H1 (cell line): ENCODE measurements at regions not wholly inside any gene's neighbourhood (a gene's known extent, or its start where the extent isn't known, plus 50 kb on each side); places are given as distances from the start of the nearest gene placed in this dataset.

Source experiments
- CTCF ChIA-PET: fragments of 300-600 bp; sonication (Branson Sonifier 250); formaldehyde crosslinking; loops from one replicate; lab custom pipeline; 2021; ENCODE audit not compliant: partially characterized antibody; lab: Charles Lee
- POLR2A ChIA-PET: fragments of 300-600 bp; sonication (Branson Sonifier 250); formaldehyde crosslinking; loops from one replicate; lab custom pipeline; 2021; ENCODE audit warnings: inconsistent platforms; ENCODE audit not compliant: partially characterized antibody; lab: Charles Lee
- DNase-seq, 2 experiments: peaks; one replicate each; pipeline versions ENCODE4 v3.0.0 to v3.0.0-alpha.2; 2010 to 2022; ENCODE audit warnings: low spot score in 2 of 2, low read depth in 1 of 2, mixed read lengths in 1 of 2
- FAIRE-seq: peaks from 2 replicates; lab custom pipeline; 2011; peaks lifted over from hg19 to GRCh38; lab: Jason Lieb, UNC
- H2AFZ ChIP-seq: 2 replicates; pipeline ENCODE4 v1.8.1; 2012; ENCODE audit warnings: low read length, inconsistent platforms
- H2AK5ac ChIP-seq: 2 replicates; pipeline ENCODE4 v1.6.1; 2013; ENCODE audit warnings: low read depth, low read length
- H2BK120ac ChIP-seq: replicated peaks from 2 replicates; pipeline ENCODE3; 2013; ENCODE audit warnings: low read depth, low read length, inconsistent platforms
- H2BK12ac ChIP-seq: 2 replicates; pipeline ENCODE4 v1.6.1; 2013; ENCODE audit warnings: low read depth, low read length
- H2BK15ac ChIP-seq: 2 replicates; pipeline ENCODE4 v1.6.1; 2013; ENCODE audit warnings: low read length
- H2BK20ac ChIP-seq: 2 replicates; pipeline ENCODE4 v1.6.1; 2013; ENCODE audit warnings: low read length
- H2BK5ac ChIP-seq: 2 replicates; pipeline ENCODE4 v1.6.1; 2013; ENCODE audit warnings: low read depth, low read length
- H3K14ac ChIP-seq: 2 replicates; pipeline ENCODE4 v1.6.1; 2013; ENCODE audit warnings: inconsistent platforms; ENCODE audit not compliant: insufficient read length
- H3K18ac ChIP-seq: 2 replicates; pipeline ENCODE4 v1.6.1; 2013; ENCODE audit warnings: low read length; ENCODE audit errors: extremely low read depth
- H3K23ac ChIP-seq: 2 replicates; pipeline ENCODE4 v1.6.1; 2013; ENCODE audit warnings: inconsistent platforms; ENCODE audit not compliant: insufficient read length
- H3K23me2 ChIP-seq: 2 replicates; pipeline ENCODE4 v1.6.1; 2013; ENCODE audit warnings: low read depth, low read length
- H3K27ac ChIP-seq: 2 replicates; pipeline ENCODE4 v1.6.1; 2011; ENCODE audit warnings: low read depth, low read length, inconsistent platforms
- H3K27me3 ChIP-seq, 4 experiments: replicated peaks in 1 of 4; 1 replicate in 1 of 4; 2 replicates in 3 of 4; pipeline versions ENCODE4 v1.6.1 to v1.8.1; 2011 to 2013; ENCODE audit warnings: low read length in 3 of 4, mild to moderate bottlenecking in 3 of 4, inconsistent platforms in 2 of 4, mixed read lengths in 2 of 4, moderate library complexity in 1 of 4; ENCODE audit not compliant: control insufficient read depth in 3 of 4, insufficient read depth in 3 of 4; ENCODE audit errors: extremely low read depth in 1 of 4
- H3K36me3 ChIP-seq, 4 experiments: 2 replicates each; pipeline versions ENCODE4 v1.6.1 to v1.8.1; 2011 to 2013; ENCODE audit warnings: mild to moderate bottlenecking in 4 of 4, low read length in 3 of 4, moderate library complexity in 2 of 4, control low read depth in 1 of 4, inconsistent platforms in 1 of 4; ENCODE audit not compliant: insufficient read depth in 4 of 4, control insufficient read depth in 2 of 4
- H3K4ac ChIP-seq: replicated peaks from 2 replicates; pipeline ENCODE3; 2013; ENCODE audit warnings: low read length, low read depth, mixed read lengths, inconsistent platforms; ENCODE audit not compliant: insufficient read length
- H3K4me1 ChIP-seq, 4 experiments: replicated peaks in 1 of 4; 1 replicate in 1 of 4; 2 replicates in 3 of 4; pipeline versions ENCODE4 v1.6.1 to v1.8.1; 2011 to 2013; ENCODE audit warnings: low read length in 3 of 4, inconsistent platforms in 2 of 4, mixed read lengths in 1 of 4; ENCODE audit not compliant: insufficient read depth in 4 of 4, control insufficient read depth in 3 of 4
- H3K4me2 ChIP-seq, 2 experiments: 2 replicates each; pipeline versions ENCODE4 v1.6.1 to v1.8.1; 2011 to 2013; ENCODE audit warnings: low read depth in 2 of 2, low read length in 2 of 2, control low read depth in 1 of 2, inconsistent platforms in 1 of 2, mild to moderate bottlenecking in 1 of 2; ENCODE audit not compliant: insufficient read depth in 1 of 2
- H3K4me3 ChIP-seq, 4 experiments: fragments of 200-600, 300-600 bp in 1 of 4; sonication (generic), shearing (Covaris generic), sonication (Bioruptor Twin) in 1 of 4; 2 replicates each; pipeline versions ENCODE4 v1.5.1 to v1.8.1; 2011 to 2016; ENCODE audit warnings: low read length in 4 of 4, low read depth in 3 of 4, control low read depth in 2 of 4, inconsistent platforms in 2 of 4, mild to moderate bottlenecking in 2 of 4, mixed read lengths in 1 of 4, moderate library complexity in 1 of 4; ENCODE audit not compliant: insufficient read depth in 2 of 4; ENCODE audit errors: extremely low read depth in 1 of 4
- H3K56ac ChIP-seq: replicated peaks from 2 replicates; pipeline ENCODE3; 2013; ENCODE audit warnings: low read depth, mild to moderate bottlenecking, mixed read lengths, low read length, inconsistent platforms; ENCODE audit not compliant: insufficient read length
- H3K79me1 ChIP-seq: 2 replicates; pipeline ENCODE4 v1.6.1; 2013; ENCODE audit warnings: low read depth, low read length, control low read depth
- H3K79me2 ChIP-seq, 2 experiments: 2 replicates each; pipeline versions ENCODE4 v1.6.1 to v1.8.1; 2012 to 2013; ENCODE audit warnings: low read length in 2 of 2, mild to moderate bottlenecking in 2 of 2, inconsistent platforms in 1 of 2; ENCODE audit not compliant: insufficient read depth in 2 of 2, control insufficient read depth in 1 of 2
- H3K9ac ChIP-seq, 4 experiments: replicated peaks in 1 of 4; 1 replicate in 1 of 4; 2 replicates in 3 of 4; pipeline versions ENCODE4 v1.6.1 to v1.8.1; 2011 to 2013; ENCODE audit warnings: low read depth in 3 of 4, low read length in 3 of 4, control low read depth in 2 of 4, mild to moderate bottlenecking in 2 of 4, moderate library complexity in 2 of 4, inconsistent platforms in 1 of 4; ENCODE audit errors: extremely low read depth in 1 of 4
- H3K9me3 ChIP-seq, 2 experiments: 2 replicates each; pipeline versions ENCODE4 v1.6.1 to v1.8.1; 2012 to 2013; ENCODE audit warnings: mild to moderate bottlenecking in 2 of 2, moderate library complexity in 2 of 2, control low read depth in 1 of 2, inconsistent platforms in 1 of 2, low read depth in 1 of 2, low read length in 1 of 2, mixed read lengths in 1 of 2; ENCODE audit not compliant: insufficient read depth in 2 of 2
- H4K20me1 ChIP-seq, 2 experiments: replicated peaks in 1 of 2; 2 replicates each; pipeline versions ENCODE3 to v1.8.1; 2011 to 2013; ENCODE audit warnings: inconsistent platforms in 2 of 2, low read length in 2 of 2, mild to moderate bottlenecking in 1 of 2; ENCODE audit not compliant: insufficient read depth in 2 of 2, control insufficient read depth in 1 of 2
- H4K5ac ChIP-seq: 2 replicates; pipeline ENCODE4 v1.6.1; 2013; ENCODE audit warnings: low read length, low read depth, mixed read lengths, inconsistent platforms; ENCODE audit not compliant: insufficient read length
- H4K8ac ChIP-seq: 2 replicates; pipeline ENCODE4 v1.8.0; 2013; ENCODE audit warnings: mild to moderate bottlenecking, moderate library complexity, low read length, inconsistent platforms; ENCODE audit not compliant: insufficient read depth; ENCODE audit errors: extremely low read depth
- H4K91ac ChIP-seq: replicated peaks from 2 replicates; pipeline ENCODE3; 2013; ENCODE audit warnings: low read length, mixed read lengths, inconsistent platforms; ENCODE audit not compliant: insufficient read length
- BCL11A ChIP-seq, 2 experiments: IDR thresholded peaks; one replicate each; pipeline ENCODE4 v1.6.1; 2011; ENCODE audit warnings: low read depth in 2 of 2, low read length in 2 of 2, mild to moderate bottlenecking in 2 of 2
- BRCA1 ChIP-seq: IDR thresholded peaks from 2 replicates; pipeline ENCODE4 v1.6.1; 2012; ENCODE audit warnings: low read depth, low read length, improper control_type of control experiment
- CBX8 ChIP-seq: fragments of 300-800, 300-1000 bp; sonication (generic); IDR thresholded peaks from 2 replicates; pipeline ENCODE4 v1.7.1; 2016; ENCODE audit warnings: low read depth, low read length, borderline replicate concordance
- CEBPB ChIP-seq: IDR thresholded peaks from 2 replicates; pipeline ENCODE4 v1.6.1; 2012; ENCODE audit warnings: low read depth, low read length
- CTBP2 ChIP-seq: IDR thresholded peaks from 2 replicates; pipeline ENCODE4 v1.7.0; 2011; ENCODE audit warnings: borderline replicate concordance, mild to moderate bottlenecking, moderate library complexity, mixed read lengths, low read length; ENCODE audit not compliant: insufficient read depth, insufficient read length
- GABPA ChIP-seq: IDR thresholded peaks from 2 replicates; pipeline ENCODE4 v1.6.1; 2011; ENCODE audit warnings: mild to moderate bottlenecking, low read length, moderate library complexity, borderline replicate concordance; ENCODE audit not compliant: insufficient read depth
- MAFK ChIP-seq: IDR thresholded peaks from 2 replicates; pipeline ENCODE4 v1.6.1; 2012; ENCODE audit warnings: low read depth, mild to moderate bottlenecking, improper control_type of control experiment, low read length
- MAX ChIP-seq: IDR thresholded peaks from 2 replicates; pipeline ENCODE4 v1.6.1; 2012; ENCODE audit warnings: inconsistent platforms
- NANOG ChIP-seq: IDR thresholded peaks from 2 replicates; pipeline ENCODE4 v1.6.1; 2011; ENCODE audit warnings: low read length, low read depth, mild to moderate bottlenecking, inconsistent platforms; ENCODE audit not compliant: insufficient read depth, poor library complexity, severe bottlenecking
- SP2 ChIP-seq: IDR thresholded peaks from 2 replicates; pipeline ENCODE4 v1.6.1; 2012; ENCODE audit warnings: mild to moderate bottlenecking, low read length, inconsistent platforms
- WGBS, 2 experiments: shearing (Covaris generic) in 1 of 2; methylation state at CpG; one replicate each; pipeline versions ENCODE4 v1.1.6 to v1.1.7; 2013 to 2015; ENCODE audit warnings: low lambda C conversion rate in 2 of 2, mixed read lengths in 2 of 2, inconsistent platforms in 1 of 2, low coverage in 1 of 2, missing lambda C conversion rate in 1 of 2; ENCODE audit not compliant: insufficient replicate concordance in 2 of 2, insufficient coverage in 1 of 2, insufficient read length in 1 of 2; ENCODE audit errors: extremely low coverage in 1 of 2, missing lambda C conversion rate in 1 of 2; 5-methylcytosine and 5-hydroxymethylcytosine counted together
- TF ChIP-seq, protein P1 (sequence below): IDR thresholded peaks from 2 replicates; pipeline ENCODE4 v1.6.1; 2011; ENCODE audit warnings: low read length, improper control_type of control experiment
- TF ChIP-seq, protein P2 (sequence below): IDR thresholded peaks from 2 replicates; pipeline ENCODE4 v1.6.1; 2012; ENCODE audit warnings: low read length, inconsistent platforms

GRCh38 chr2:220215785-220216184, 588.4 kb downstream of the SLC4A3 start:
- Histone ChIP-seq H3K23me2 (no peaks in the 10 kb centered on the region), H2AFZ (no peak overlapping the region), H3K27ac (no peak overlapping the region), H3K23ac (no peak overlapping the region), H3K27me3 (no peaks in the 10 kb centered on the region), H4K20me1 (no peaks in the 10 kb centered on the region), H4K91ac (no peak overlapping the region), H3K14ac (no peak overlapping the region), H3K79me2 (no peaks in the 10 kb centered on the region), H2AK5ac (no peak overlapping the region), H3K79me1 (no peaks in the 10 kb centered on the region), H3K18ac (no peak overlapping the region), H3K36me3 (no peaks in the 10 kb centered on the region), H2BK5ac (no peak overlapping the region), H2BK12ac (no peak overlapping the region), H2BK120ac (no peak overlapping the region), H4K8ac (no peak overlapping the region), H4K5ac (no peak overlapping the region), H3K9ac (no peak overlapping the region), H2BK20ac (no peak overlapping the region), H3K4me1 (peaks cover 0 to 9% (median 0%) of the 10 kb centered on the region in 4 experiments; a peak in 1 of 7 replicates), H2BK15ac (no peak overlapping the region), H3K56ac (no peak overlapping the region), H3K4ac (no peak overlapping the region), H3K4me3 (no peak overlapping the region), H3K9me3 (no peaks in the 10 kb centered on the region), H3K4me2 (no peak overlapping the region)
- ChIA-PET POLR2A (no interaction called here), CTCF (interaction anchor here (1.0 kb wide), 1 partner anchor 10 kb away, joined by 4 read pairs; no protein-coding TSS in a partner anchor)
- no peak for FAIRE-seq
- 85% methylated on average over 3 of the region's 3 CpGs; no CpG with 5 or more reads in 1 of the 2 experiments for WGBS, 2 experiments
- DNase-seq, result no peak
- TF ChIP-seq BCL11A (IDR thresholded peaks at IDR 0.05; ENCODE audit: low read depth in 2 of 2, low read length in 2 of 2) (no peak), CEBPB (no peak), NANOG (no peak), MAX (no peak), SP2 (no peak), BRCA1 (no peak), GABPA (no peak), CTBP2 (no peak), MAFK (no peak), CBX8 (no peak)
- TF ChIP-seq, protein P1, sequence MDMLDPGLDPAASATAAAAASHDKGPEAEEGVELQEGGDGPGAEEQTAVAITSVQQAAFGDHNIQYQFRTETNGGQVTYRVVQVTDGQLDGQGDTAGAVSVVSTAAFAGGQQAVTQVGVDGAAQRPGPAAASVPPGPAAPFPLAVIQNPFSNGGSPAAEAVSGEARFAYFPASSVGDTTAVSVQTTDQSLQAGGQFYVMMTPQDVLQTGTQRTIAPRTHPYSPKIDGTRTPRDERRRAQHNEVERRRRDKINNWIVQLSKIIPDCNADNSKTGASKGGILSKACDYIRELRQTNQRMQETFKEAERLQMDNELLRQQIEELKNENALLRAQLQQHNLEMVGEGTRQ, result no peak
- TF ChIP-seq, protein P2, sequence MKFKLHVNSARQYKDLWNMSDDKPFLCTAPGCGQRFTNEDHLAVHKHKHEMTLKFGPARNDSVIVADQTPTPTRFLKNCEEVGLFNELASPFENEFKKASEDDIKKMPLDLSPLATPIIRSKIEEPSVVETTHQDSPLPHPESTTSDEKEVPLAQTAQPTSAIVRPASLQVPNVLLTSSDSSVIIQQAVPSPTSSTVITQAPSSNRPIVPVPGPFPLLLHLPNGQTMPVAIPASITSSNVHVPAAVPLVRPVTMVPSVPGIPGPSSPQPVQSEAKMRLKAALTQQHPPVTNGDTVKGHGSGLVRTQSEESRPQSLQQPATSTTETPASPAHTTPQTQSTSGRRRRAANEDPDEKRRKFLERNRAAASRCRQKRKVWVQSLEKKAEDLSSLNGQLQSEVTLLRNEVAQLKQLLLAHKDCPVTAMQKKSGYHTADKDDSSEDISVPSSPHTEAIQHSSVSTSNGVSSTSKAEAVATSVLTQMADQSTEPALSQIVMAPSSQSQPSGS, result no peak
